H4 (cell line): ENCODE measurements at regions not wholly inside any gene's neighbourhood (a gene's known extent, or its start where the extent isn't known, plus 50 kb on each side); places are given as distances from the start of the nearest gene placed in this dataset.

ENCODE experiments used
- DNase-seq: peaks from one replicate; pipeline ENCODE4 v3.0.0-alpha.2; 2015; ENCODE audit warnings: low spot score

DNA sequence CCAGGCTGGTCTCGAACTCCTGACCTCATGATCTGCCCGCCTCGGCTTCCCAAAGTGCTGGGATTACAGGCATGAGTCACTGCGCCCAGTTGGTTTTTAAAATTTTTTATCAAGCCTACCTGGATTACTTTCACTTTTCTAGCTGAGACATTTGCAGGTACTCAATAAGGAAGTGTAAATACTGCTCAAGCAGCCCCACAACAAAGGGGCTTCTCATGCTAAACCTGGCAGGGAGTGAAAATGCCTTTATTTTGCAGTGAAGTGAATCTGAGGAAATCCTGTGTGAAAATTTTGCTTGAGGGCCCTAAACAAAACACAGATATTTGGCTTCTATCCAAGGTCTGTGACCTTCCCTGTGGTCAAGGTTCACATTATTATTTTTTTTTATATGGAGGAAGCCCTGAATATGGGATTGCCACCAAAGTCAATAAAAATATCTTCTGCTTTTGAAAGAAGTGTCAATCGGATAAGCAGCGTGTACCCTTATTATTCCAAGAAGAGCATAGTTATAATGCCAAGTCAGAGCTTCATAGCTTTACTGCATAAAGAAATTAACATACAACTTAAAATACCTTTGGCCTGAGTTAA is 481.0 kb downstream of the SH2D1A start:
- no peak for DNase-seq

- DNase-seq: no peak
Observed at GRCh38 chrX:124829930-124830329, 483.6 kb downstream of the SH2D1A start.

- DNase-seq: no peak
Observed at GRCh38 chrX:124836786-124837185, 482.9 kb upstream of the TEX13C start.

GRCh38 chrX:124842205-124842604 is 477.5 kb upstream of the TEX13C start:
- no peak for DNase-seq

DNA sequence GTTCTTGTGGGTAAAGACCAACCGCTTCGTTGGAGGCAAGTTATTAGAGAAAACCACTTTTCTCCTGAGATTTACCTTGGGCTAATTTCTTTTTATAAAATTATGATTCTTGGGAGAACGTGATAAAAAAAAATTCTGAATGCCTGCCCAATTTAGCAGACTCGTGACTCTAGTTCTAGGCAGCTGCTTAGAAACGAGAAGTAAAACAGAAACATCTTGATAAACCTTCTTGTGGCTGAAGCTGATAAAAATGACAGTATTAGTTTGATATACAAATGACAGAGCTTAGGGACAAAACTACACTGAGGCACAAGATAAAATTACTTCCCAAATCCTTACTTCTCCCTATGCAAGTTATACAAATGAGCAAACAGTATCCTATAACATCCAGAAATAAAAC is 458.9 kb upstream of the TEX13C start:
- DNase-seq: no peak

- DNase-seq: no peak
Observed at GRCh38 chrX:124862301-124862700, 457.4 kb upstream of the TEX13C start.

GRCh38 chrX:124863303-124863702 is 456.4 kb upstream of the TEX13C start:
- DNase-seq: no peak

DNA sequence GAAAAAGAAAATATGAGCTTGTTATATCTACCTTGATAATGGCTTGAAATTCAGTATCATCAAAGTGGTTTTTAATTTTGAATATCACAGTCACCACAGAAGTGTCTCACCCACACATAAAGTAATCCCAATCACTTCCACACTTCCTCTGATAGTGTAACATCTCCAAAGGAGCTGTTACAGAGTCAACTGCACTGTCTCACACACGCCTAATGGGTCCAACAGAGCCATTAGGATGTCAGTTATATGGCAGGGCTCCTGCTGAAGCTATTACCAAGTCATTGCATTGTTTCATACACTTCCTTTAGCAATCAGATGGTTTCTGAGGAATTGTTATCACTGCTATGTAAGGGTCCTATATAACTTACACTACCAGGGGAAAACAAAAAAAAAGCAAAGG is 432.1 kb upstream of the TEX13C start:
- DNase-seq: no peak

- no peak for DNase-seq
Observed at GRCh38 chrX:124895947-124896346, 423.7 kb upstream of the TEX13C start.

DNA sequence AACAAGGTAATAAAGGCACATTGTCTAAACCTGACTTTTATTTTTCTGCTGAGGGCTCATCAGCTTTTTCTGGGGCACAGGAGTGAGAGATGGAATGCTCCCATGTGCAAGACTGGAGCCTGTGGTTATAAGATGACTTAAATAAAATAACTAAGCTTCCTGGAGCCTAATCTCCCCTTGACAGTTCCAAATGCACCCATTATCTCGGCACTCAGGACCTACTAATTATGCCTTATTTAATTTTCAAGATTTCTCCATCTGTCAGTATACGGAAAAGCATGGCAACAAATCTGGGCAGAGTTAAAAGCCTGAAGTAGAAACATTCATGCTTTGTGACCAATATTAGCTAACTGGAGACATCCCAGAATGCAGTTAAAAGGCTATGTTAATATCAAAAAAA is 416.7 kb upstream of the TEX13C start:
- DNase-seq: no peak

- DNase-seq: no peak
Observed at GRCh38 chrX:124910611-124911010, 409.1 kb upstream of the TEX13C start.

GRCh38 chrX:124917011-124917410 is 402.7 kb upstream of the TEX13C start:
- DNase-seq: no peak

GRCh38 chrX:124925681-124926080 is 394.0 kb upstream of the TEX13C start:
- no peak for DNase-seq

GRCh38 chrX:124931241-124931640 is 388.4 kb upstream of the TEX13C start:
- DNase-seq: no peak

DNA sequence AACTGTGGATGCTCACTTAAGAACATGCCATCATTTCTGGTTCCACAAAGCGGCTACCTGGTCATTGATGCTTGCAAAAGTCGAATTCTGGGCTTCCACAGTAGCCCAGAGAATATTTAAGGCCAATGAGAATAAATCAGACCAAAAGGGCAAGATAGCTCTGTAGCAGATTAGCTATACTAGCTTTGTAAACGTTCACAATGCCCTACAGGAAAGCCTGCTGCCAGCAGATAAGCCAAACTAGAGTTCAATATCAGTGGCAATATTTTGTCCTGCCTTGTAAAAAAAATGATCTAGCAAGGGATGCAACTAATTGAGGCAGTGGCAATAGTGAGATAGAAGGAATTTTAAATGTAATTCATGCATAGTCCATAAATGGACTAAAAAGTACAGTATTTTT is 387.7 kb upstream of the TEX13C start:
- DNase-seq: no peak

DNA sequence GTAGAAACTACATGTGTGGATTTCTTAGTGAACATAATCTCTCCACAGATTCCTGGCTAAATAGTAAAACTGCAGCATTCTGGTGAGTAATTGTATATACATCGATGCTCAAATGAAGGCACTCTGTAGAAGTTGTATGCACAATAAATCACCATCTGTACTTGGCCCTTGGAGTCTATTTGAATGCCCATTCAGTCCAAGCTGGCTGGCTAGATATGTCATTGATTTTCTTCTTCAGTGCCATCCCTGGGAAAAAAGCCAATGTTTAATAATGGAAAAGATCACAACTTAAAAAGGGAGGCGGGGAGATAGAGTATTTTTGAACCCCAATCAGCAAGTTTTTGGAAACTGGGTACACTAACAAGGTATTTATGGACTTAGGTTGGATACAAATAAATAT is 381.0 kb upstream of the TEX13C start:
- no peak for DNase-seq

DNA sequence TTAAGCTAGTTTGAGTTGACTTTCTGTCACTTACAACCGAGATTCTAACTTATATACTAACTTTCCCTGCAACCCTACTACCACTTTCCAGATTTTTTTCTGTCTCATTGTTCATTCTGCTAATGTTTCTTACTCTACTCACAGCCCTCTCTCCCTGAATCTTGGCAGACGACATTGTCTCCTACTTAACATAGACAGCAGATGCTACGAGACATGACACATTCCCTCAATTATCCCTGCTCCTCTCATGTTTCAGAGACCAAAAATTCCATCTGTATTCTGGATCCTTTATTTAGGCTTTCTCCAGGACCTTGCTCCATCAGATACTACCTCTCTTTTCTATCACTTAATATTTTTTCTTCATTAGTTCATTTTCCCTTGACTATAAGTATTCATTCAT is 379.1 kb upstream of the TEX13C start:
- no peak for DNase-seq

GRCh38 chrX:124954402-124954801 is 365.3 kb upstream of the TEX13C start:
- DNase-seq: no peak

DNA sequence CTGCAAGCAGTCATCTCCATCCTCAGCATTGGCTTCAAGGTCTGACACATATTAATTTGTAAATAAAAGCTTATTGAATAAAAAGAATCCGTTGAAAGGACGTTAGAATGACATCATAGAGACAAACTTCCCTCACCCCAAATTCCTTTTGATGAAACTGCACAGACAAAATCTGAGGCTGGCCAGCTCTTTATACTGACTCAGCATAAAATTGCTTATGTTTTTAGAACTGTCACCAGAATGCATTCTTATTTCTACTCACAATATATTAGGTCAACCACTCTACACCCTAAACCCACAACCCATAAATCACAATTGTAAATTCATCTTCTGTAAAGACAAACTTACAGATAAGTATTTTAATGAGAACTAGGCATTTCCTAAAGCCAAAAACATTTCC is 359.2 kb upstream of the TEX13C start:
- no peak for DNase-seq

- DNase-seq: no peak
Observed at GRCh38 chrX:124963717-124964116, 356.0 kb upstream of the TEX13C start, which contains the start of gene TENM1. Gene TENM1, minus strand, starts transcription at chrX:124963817.

- DNase-seq: no peak
Observed at GRCh38 chrX:124975456-124975855, 344.2 kb upstream of the TEX13C start.

GRCh38 chrX:124981420-124981819 is 338.3 kb upstream of the TEX13C start:
- DNase-seq: no peak

DNA sequence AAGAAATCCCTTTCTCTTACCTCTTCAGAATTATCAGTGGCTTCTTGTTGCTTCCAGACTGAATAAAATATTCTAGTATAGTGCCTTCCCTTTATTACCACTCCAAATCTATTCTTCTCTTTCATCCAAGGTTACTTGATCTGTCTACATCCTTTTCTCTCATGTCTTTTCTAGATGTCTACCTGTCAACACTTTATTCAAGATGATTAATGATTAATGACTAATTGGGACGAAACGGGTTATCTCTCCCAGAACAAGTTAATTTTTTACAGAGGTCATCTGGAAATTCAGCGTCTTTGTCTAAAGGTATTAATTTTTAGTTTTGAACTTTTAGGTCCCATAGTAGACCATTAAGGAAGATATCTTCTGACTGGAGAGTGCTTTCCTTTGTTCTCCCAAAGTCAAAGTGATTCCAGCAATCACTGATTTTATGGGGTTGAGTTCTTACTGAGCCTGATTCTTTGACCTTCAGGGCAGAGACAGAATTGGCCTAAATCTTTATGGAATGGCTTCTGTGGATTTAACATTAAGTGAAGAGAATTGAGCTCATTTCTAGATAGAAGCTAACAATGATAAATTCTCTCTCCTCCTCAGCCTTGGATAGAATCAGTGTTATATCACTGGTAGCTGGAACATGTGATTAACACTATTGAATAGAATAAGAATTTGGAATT is 335.4 kb upstream of the TEX13C start:
- DNase-seq: no peak

DNA sequence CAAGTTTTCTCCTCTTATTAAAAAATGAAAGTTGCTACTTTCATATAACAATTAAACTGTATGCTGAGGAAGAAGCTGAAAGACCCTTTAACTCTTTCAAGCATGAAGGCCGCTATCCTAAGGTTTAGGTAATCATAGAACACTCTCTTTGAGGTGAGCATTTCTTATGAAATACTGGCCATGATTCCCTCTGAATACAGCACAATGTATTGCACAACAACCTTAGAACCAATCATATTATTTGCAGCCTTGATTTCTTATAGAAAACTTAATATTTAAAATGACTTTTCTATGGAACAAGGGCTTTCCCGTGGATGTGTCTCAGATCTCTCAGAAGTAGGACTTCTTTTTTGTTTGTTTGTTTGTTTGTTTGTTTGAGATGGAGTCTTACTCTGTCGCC is 333.4 kb upstream of the TEX13C start:
- DNase-seq: no peak
